ENCODE measurements at regions not wholly inside any gene's neighbourhood (a gene's known extent, or its start where the extent isn't known, plus 50 kb on each side); places are given as distances from the start of the nearest gene placed in this dataset.

GRCh38 chr3:117874904-117875874, 1159.5 kb downstream of the IGSF11 start:
- DNase-seq: no peak

- no peak for DNase-seq
Measured at GRCh38 chr3:117875887-117876286, 1158.8 kb downstream of the IGSF11 start.

- DNase-seq: no peak
Measured at GRCh38 chr3:117880638-117881037, 1154.0 kb downstream of the IGSF11 start.

GRCh38 chr3:117881210-117881609, 1153.4 kb downstream of the IGSF11 start:
- no peak for DNase-seq

GRCh38 chr3:117885011-117885441, 1149.6 kb downstream of the IGSF11 start:
- no peak for DNase-seq

GRCh38 chr3:117886147-117886546, 1148.5 kb downstream of the IGSF11 start:
- DNase-seq: no peak

- no peak for DNase-seq
Measured at GRCh38 chr3:117887031-117887430, 1147.6 kb downstream of the IGSF11 start.

- DNase-seq: no peak
Measured at GRCh38 chr3:117887901-117888300, 1146.7 kb downstream of the IGSF11 start.

GRCh38 chr3:117892431-117892841, 1142.2 kb downstream of the IGSF11 start:
- DNase-seq: no peak

- no peak for DNase-seq
Measured at GRCh38 chr3:117893001-117893400, 1141.6 kb downstream of the IGSF11 start.

- no peak for DNase-seq
Measured at GRCh38 chr3:117893638-117894037, 1141.0 kb downstream of the IGSF11 start.

GRCh38 chr3:117898722-117899522, 1135.7 kb downstream of the IGSF11 start:
- no peak for DNase-seq

- DNase-seq: no peak
Measured at GRCh38 chr3:117903226-117903625, 1131.4 kb downstream of the IGSF11 start.

- no peak for DNase-seq
Measured at GRCh38 chr3:117910820-117911521, 1123.7 kb downstream of the IGSF11 start.

- no peak for DNase-seq
Measured at GRCh38 chr3:117912352-117912751, 1122.3 kb downstream of the IGSF11 start.

- DNase-seq: no peak
Measured at GRCh38 chr3:117914540-117915100, 1120.0 kb downstream of the IGSF11 start.

- no peak for DNase-seq
Measured at GRCh38 chr3:117916839-117917238, 1117.8 kb downstream of the IGSF11 start.

GRCh38 chr3:117919621-117920020, 1115.0 kb downstream of the IGSF11 start:
- no peak for DNase-seq

GRCh38 chr3:117920253-117920898, 1114.3 kb downstream of the IGSF11 start:
- no peak for DNase-seq

GRCh38 chr3:117921411-117921810, 1113.2 kb downstream of the IGSF11 start:
- no peak for DNase-seq

GRCh38 chr3:117922039-117922438, 1112.6 kb downstream of the IGSF11 start:
- no peak for DNase-seq

GRCh38 chr3:117926819-117927218, 1107.8 kb downstream of the IGSF11 start:
- no peak for DNase-seq
